Transverse colon (tissue), 4 donors: ENCODE measurements at regions not wholly inside any gene's neighbourhood (a gene's known extent, or its start where the extent isn't known, plus 50 kb on each side); places are given as distances from the start of the nearest gene placed in this dataset.

Source experiments
- EP300 ChIP-seq: sonication (generic); formaldehyde crosslinking; IDR thresholded peaks from one replicate; pipeline ENCODE4 v1.6.1; 2017; ENCODE audit warnings: antibody characterized with exemption, low read depth
- POLR2A ChIP-seq: fragments of 450-650 bp; IDR thresholded peaks from one replicate; pipeline ENCODE4 v1.6.1; 2016; ENCODE audit warnings: antibody characterized with exemption, mild to moderate bottlenecking, moderate library complexity
- POLR2AphosphoS5 ChIP-seq, 3 donors: sonication (generic); formaldehyde crosslinking; IDR thresholded peaks; one replicate each; pipeline ENCODE4 v1.6.1; 2016; ENCODE audit warnings: antibody characterized with exemption in 3 of 3
- TF ChIP-seq, protein P1 (sequence below), 5 experiments: fragments of 200-600 bp in 3 of 5; fragments of 450-650 bp in 2 of 5; sonication (generic) in 3 of 5; IDR thresholded peaks; 1 replicate in 2 of 5; 2 replicates in 3 of 5; pipeline ENCODE4 v1.5.1; 2016 to 2017; ENCODE audit warnings: antibody characterized with exemption in 5 of 5, inconsistent platforms in 3 of 5, mild to moderate bottlenecking in 2 of 5, moderate library complexity in 1 of 5

DNA sequence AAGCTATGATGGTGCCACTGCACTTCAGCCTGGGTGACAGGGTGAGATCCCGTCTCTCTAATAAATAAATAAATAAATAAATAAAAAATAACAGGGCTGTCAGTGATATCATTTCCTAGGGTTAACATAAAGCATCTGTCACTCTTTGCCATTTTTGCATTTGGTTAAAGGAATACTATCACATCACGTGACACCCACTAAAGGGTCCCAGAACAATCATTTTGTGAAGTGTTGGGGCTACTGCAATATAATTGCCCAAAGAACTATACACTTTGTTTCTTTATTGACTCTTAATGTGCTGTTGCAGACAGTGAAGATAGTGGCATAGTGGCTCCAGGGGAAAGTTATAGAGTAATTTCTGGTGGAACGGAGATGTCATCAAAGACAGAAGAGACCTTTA is 176.5 kb upstream of the MMS22L start:
- TF ChIP-seq, protein P1, sequence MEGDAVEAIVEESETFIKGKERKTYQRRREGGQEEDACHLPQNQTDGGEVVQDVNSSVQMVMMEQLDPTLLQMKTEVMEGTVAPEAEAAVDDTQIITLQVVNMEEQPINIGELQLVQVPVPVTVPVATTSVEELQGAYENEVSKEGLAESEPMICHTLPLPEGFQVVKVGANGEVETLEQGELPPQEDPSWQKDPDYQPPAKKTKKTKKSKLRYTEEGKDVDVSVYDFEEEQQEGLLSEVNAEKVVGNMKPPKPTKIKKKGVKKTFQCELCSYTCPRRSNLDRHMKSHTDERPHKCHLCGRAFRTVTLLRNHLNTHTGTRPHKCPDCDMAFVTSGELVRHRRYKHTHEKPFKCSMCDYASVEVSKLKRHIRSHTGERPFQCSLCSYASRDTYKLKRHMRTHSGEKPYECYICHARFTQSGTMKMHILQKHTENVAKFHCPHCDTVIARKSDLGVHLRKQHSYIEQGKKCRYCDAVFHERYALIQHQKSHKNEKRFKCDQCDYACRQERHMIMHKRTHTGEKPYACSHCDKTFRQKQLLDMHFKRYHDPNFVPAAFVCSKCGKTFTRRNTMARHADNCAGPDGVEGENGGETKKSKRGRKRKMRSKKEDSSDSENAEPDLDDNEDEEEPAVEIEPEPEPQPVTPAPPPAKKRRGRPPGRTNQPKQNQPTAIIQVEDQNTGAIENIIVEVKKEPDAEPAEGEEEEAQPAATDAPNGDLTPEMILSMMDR (IDR thresholded peaks at IDR 0.05): no peak
- TF ChIP-seq POLR2A: no peak
- TF ChIP-seq EP300: no peak
- TF ChIP-seq POLR2AphosphoS5 (IDR thresholded peaks at IDR 0.05): no peak
